HTR-8/SVneo (cell line): ENCODE measurements at regions not wholly inside any gene's neighbourhood (a gene's known extent, or its start where the extent isn't known, plus 50 kb on each side); places are given as distances from the start of the nearest gene placed in this dataset.

Experiments used
- DNase-seq: peaks from one replicate; pipeline ENCODE4 v3.0.0; 2011; ENCODE audit warnings: low spot score, mixed read lengths; ENCODE audit not compliant: insufficient read length
- FAIRE-seq: peaks from 2 replicates; lab custom pipeline; 2011; peaks lifted over from hg19 to GRCh38; lab: Jason Lieb, UNC

DNA sequence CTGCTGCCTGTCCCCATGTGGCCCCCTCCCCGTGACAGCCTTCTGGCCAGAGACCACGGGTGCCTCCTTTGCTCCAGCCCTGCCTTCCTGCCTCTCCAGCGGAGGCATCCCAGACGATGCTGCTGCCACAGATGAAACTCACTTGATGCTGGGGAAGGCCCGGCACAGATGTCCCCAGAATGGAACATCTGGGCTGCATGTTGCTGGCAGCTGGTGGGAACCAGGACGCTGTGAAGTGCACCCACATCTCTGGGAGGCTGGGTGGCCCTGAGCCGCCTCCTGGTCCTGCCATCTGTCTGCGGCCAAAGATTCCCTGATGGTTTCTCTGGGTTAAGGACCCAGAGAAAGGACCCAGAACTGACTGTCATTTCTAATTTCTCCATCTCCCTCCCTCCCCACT lies 51.9 kb upstream of the PTPRS start:
- DNase-seq (no peak), FAIRE-seq (no peak)

DNA sequence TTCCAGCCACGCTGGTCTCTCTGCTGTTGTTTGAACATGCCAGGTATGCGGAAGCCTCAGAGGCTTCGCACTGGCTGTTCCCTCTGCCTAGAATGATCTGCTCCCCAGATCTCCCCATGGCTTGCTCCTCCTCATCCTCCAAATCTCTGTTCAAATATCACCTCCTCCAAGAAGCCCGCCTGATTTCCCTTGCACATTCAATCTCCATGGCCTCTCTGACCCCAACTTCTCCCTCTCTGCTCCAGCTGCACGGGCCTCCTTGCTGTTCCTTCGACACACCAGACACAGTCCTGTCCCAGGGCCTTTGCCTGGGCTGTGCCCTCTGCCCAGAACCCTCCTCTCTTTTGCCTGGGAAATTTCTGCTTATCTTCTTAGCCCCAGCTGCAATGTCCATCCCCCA lies 52.5 kb upstream of the PTPRS start:
- DNase-seq (no peak), FAIRE-seq (no peak)

DNA sequence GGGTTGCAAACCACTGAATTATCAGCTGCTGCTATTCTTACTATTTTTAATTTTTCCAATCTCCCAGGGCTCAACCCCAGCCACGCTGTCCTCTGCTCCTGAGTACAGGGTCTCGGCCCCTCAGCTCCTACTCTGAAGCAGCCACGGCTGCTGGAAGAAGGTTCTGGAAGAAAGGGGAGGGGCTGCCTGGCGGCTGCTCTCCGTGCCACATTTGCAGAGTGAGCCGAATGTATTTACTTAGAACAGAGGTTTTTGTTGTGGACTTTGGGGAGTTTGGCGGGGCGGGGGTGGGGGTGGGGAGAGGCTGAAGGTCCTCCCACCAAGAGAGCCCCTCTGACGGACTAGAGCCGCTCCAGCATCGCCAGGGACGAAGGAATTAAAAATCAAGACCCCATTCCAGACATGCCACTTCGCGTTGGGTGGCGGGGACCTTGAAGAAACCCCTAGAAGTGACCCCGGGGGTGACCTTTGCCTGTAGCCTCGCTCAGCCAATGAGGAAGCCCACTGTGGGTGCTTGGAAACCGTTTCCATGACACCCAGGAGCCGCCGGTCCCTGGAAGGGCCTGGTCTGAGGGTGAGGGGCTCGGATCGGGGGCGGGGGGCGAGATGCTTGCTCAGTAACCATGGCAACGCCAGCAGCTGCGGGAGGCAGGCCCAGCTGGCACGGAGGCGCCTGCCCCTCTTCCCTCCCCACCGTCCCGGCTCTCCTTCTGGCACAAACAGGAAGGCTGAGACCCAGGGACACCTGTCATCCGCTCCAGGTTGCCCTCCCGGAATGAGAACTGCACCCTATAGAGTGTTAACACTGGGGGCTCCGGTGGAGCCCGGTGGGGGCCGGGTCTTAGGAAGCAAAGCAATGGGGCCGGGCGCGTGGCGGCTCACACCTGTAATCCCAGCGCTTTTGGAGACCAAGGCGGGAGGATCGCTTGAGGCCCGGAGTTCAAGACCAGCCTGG lies 54.2 kb upstream of the PTPRS start:
- FAIRE-seq = no peak
- DNase-seq = no peak

DNA sequence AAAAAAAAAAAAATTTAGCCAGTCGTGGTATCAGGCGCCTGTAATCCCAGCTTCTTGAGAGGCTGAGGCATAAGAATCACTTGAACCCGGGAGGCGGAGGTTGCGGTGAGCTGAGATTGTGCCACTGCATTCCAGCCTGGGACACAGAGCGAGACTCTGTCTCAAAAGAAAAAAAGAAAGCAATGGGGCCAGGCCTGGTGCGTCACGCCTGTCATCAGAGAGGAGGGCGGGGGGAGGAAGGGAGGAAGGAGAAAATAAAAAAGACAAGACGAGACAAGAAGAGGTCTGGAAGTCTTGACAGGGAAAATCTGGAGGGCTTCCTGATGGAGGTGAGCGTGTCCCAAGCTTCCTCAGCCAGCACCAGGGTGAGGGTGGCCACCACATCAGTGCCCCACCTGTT lies 54.9 kb upstream of the PTPRS start:
- DNase-seq = no peak
- no peak for FAIRE-seq

DNA sequence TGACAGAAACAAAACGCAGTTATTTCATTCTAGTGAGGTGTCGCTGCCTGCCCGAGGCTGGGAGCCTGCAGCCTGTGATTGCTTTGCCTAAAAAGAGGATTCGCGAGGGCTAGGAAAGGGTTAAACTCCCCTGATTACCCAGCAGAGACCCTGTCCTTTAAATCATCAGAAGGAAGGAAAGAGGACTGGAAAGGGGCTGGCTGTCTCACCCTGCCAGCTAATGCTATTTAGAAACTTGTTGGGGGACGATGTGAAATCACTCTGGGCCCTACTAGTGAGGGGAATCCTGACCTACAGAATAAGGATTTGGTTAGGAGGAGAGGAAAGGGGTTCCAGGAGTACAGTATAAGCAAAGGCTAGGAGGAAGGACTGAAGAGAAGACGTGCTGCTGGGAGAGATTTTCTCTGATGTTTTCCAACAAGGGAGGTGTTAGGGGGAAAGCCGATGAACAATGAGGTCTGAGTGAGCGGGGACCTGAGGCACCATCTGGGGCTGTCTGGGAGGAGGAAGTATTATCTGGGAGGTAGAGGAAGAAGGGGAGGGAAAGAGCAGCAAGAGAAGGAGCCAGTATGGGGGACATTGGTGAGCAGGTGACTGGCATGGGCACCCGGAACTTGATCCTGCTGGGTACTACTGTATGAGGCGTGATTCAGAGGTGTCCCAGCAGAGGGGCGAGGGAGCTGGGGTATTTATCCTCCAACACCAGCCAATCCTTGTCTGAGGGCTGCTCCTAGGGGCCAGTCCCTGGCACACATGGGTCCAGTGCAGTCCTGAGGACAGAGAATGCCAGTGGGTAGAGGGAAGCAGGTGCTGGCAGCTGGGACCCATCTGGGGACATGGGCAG lies 55.7 kb upstream of the PTPRS start:
- DNase-seq (no peak), FAIRE-seq (no peak)

DNA sequence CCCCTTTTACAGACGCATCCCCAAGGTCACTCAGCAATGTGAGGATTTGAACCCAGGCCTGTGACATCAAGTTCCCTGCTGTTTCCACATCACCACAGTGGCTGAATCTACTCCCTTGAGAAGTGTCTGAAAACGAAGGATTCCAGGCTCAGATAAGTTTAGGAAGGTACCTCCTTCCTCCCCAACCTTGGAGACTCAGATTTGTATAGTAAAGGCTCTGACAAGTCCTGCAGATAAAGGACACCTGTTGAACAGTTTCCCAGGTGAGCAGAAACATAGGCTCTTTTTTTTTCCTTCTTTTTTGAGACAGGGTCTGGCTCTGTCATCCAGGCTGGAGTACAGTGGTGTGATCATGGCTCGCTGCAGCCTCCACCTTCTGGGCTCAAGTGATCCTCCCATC lies 56.4 kb upstream of the PTPRS start:
- FAIRE-seq (no peak), DNase-seq (no peak)

DNA sequence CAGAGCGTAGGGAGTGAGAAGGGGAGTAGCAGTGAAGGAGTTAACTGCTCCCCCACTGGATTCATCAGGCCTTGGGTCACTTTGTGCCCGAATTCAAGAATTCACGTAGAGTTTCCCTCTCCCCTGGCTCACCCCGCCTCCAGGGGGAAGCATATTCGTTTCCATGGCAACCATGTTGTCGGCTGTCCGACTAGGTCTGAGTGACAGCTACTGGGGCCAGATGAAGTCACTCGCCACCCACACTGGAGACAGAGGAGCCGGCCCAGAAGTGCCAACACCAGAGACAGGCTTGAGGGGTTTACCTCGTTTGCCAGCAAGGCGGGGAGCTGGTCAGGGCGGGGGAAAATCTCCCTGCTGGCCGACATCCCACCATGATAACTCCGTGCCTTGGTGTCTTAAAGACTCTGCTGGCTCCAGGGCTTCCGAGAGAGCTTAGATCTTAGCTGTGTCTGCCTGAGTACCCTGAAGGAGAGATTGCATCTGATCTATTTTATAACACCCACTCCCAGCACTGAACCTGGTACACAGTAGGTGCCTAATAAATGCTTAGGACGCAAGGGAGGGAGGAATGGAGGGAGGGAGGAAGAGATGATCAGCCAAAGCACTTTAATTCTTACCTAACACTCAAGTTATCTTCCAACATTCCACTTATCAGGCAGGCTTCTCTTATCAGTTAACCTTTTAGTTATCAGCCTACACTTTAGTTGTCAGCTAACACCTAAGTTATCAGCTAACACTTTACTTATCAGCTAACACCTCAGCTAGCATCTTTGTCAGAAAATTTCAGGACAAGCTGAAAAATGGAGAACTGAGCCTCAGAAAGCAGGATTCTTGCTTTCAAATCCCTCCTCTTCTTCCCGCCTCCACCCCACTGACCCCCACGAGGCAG lies 57.2 kb upstream of the ZNRF4 start:
- DNase-seq (no peak), FAIRE-seq (no peak)

DNA sequence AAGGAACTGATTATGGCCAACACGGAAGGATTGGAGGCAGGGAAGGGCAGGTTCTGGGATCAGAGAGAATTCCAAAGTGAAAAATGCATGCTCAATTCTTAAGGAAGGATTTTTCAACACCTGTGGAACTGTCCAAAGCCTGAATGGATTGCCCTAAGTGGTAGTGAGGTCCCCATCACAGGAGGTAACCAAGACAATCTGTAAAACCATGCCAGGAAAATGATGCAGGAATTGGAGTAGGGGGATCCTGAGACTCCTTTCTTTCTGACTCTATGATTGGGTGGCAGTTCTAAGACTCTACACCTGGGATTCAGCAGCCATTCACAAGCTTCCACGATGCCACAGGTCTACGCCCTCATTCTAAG lies 56.5 kb upstream of the ZNRF4 start:
- DNase-seq = no peak
- no peak for FAIRE-seq

DNA sequence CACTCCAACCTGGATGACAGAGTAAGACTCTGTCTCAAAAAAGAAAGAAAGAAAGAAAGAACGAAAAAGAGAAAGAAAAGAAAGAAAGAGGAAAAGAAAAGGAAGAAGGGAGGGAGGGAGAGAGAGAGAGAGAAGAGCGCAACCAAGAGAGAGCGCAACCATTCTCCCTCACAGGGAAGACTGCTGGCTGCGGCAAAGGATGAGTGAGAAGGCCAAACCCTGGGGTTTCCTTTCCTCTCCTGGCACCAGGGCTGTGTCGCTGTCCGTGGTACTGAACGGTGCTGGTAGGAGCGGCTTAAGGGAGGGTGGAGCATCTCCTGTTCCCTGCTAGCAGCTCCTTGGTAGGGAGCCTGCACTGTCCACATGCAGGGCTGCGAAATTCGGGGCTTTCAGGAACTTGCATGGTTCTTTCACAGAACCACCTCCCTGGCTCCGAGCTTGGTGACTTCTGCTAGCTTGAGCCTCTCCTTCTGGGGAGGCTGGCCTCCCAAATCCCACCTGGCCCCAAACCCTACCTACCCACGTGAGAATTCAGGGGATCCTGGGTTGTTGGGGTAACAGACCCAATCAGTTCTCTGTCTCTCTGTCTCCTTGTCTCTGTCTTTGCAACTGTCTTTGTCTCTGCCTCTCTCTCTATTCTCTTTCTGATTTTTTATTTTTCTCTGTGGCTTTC lies 51.1 kb upstream of the ZNRF4 start:
- DNase-seq (peak; percentile 80), FAIRE-seq (peak; percentile 16)
